ENCODE measurements at regions not wholly inside any gene's neighbourhood (a gene's known extent, or its start where the extent isn't known, plus 50 kb on each side); places are given as distances from the start of the nearest gene placed in this dataset.

GRCh38 chr7:46054272-46054671, 133.2 kb upstream of the IGFBP3 start:
- no TSS peak for BruUV-seq (replicated peaks)
- no peaks in the 10 kb centered on the region for H3K36me3 ChIP-seq (ENCODE audit: control insufficient read depth in 1 of 2, insufficient read depth in 2 of 2, low read length in 2 of 2)
- H4K20me1 ChIP-seq (ENCODE audit: insufficient read depth): no peaks in the 10 kb centered on the region
- no peak overlapping the region for H3K27ac ChIP-seq (ENCODE audit: low read depth, low read length)
- intact Hi-C loops (cut with micrococcal nuclease): no loop called here
- no peak for DNase-seq (ENCODE audit: low read depth, low spot score)
- H3K9ac ChIP-seq (ENCODE audit: low read length): no peak overlapping the region
- ChIA-PET CTCF (no interaction called here), POLR2A (no interaction called here), RAD21 (ENCODE audit: low non-redundant PET in 1 of 2, low total read pairs in 2 of 2, uncharacterized antibody in 2 of 2, unreplicated experiment in 2 of 2) (no interaction called here)
- H3K4me1 ChIP-seq (ENCODE audit: control insufficient read depth in 1 of 2, insufficient read depth in 2 of 2, low read length in 2 of 2): no peaks in the 10 kb centered on the region
- no peak for TF ChIP-seq POLR2A (IDR thresholded peaks at IDR 0.05; ENCODE audit: borderline replicate concordance, extremely low read depth, insufficient read depth, insufficient read length)
- no peak for TF ChIP-seq EZH2phosphoT487 (IDR thresholded peaks at IDR 0.05; ENCODE audit: borderline replicate concordance)
- no peak for TF ChIP-seq EGR1 (IDR thresholded peaks at IDR 0.05; ENCODE audit: low read depth)
- no peak for TF ChIP-seq CEBPB (IDR thresholded peaks at IDR 0.05; ENCODE audit: low read depth)
- no peak for TF ChIP-seq ELF1 (IDR thresholded peaks at IDR 0.05; ENCODE audit: borderline replicate concordance, low read depth)
- no peak for TF ChIP-seq ZFX (IDR thresholded peaks at IDR 0.05)
- no peak for TF ChIP-seq SIN3A (IDR thresholded peaks at IDR 0.05; ENCODE audit: low read depth)
- no peak for TF ChIP-seq TCF7L2 (IDR thresholded peaks at IDR 0.05; ENCODE audit: borderline replicate concordance, extremely low read depth, insufficient read depth, insufficient read length)
- no peak for TF ChIP-seq FOSL1 (IDR thresholded peaks at IDR 0.05; ENCODE audit: low read depth)
- no peak for TF ChIP-seq RAD21 (IDR thresholded peaks at IDR 0.05; ENCODE audit: low read depth)
- no peak for TF ChIP-seq EZH2 (IDR thresholded peaks at IDR 0.05)
- no peak for TF ChIP-seq ZBTB33 (IDR thresholded peaks at IDR 0.05; ENCODE audit: extremely low read depth, insufficient replicate concordance, low read length)
- no peak for TF ChIP-seq ATF3 (IDR thresholded peaks at IDR 0.05)
- TF ChIP-seq, protein P1, sequence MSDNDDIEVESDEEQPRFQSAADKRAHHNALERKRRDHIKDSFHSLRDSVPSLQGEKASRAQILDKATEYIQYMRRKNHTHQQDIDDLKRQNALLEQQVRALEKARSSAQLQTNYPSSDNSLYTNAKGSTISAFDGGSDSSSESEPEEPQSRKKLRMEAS (IDR thresholded peaks at IDR 0.05): no peak
- no peak for TF ChIP-seq SP1 (IDR thresholded peaks at IDR 0.05; ENCODE audit: low read depth)
- TF ChIP-seq, protein P2, sequence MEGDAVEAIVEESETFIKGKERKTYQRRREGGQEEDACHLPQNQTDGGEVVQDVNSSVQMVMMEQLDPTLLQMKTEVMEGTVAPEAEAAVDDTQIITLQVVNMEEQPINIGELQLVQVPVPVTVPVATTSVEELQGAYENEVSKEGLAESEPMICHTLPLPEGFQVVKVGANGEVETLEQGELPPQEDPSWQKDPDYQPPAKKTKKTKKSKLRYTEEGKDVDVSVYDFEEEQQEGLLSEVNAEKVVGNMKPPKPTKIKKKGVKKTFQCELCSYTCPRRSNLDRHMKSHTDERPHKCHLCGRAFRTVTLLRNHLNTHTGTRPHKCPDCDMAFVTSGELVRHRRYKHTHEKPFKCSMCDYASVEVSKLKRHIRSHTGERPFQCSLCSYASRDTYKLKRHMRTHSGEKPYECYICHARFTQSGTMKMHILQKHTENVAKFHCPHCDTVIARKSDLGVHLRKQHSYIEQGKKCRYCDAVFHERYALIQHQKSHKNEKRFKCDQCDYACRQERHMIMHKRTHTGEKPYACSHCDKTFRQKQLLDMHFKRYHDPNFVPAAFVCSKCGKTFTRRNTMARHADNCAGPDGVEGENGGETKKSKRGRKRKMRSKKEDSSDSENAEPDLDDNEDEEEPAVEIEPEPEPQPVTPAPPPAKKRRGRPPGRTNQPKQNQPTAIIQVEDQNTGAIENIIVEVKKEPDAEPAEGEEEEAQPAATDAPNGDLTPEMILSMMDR (IDR thresholded peaks at IDR 0.05 in 2 of 3, conservative IDR thresholded peaks at IDR 0.05 in 1 of 3; ENCODE audit: borderline replicate concordance in 1 of 3, insufficient read depth in 1 of 3, low read depth in 2 of 3, low read length in 2 of 3): no peak
- no peak for TF ChIP-seq JUND (IDR thresholded peaks at IDR 0.05)
- no peak for TF ChIP-seq POLR2AphosphoS5 (IDR thresholded peaks at IDR 0.05; ENCODE audit: low read depth, low read length)
- TF ChIP-seq ZNF274 (IDR thresholded peaks at IDR 0.05; ENCODE audit: low read depth, low read length): no peak
- TF ChIP-seq, protein P3, sequence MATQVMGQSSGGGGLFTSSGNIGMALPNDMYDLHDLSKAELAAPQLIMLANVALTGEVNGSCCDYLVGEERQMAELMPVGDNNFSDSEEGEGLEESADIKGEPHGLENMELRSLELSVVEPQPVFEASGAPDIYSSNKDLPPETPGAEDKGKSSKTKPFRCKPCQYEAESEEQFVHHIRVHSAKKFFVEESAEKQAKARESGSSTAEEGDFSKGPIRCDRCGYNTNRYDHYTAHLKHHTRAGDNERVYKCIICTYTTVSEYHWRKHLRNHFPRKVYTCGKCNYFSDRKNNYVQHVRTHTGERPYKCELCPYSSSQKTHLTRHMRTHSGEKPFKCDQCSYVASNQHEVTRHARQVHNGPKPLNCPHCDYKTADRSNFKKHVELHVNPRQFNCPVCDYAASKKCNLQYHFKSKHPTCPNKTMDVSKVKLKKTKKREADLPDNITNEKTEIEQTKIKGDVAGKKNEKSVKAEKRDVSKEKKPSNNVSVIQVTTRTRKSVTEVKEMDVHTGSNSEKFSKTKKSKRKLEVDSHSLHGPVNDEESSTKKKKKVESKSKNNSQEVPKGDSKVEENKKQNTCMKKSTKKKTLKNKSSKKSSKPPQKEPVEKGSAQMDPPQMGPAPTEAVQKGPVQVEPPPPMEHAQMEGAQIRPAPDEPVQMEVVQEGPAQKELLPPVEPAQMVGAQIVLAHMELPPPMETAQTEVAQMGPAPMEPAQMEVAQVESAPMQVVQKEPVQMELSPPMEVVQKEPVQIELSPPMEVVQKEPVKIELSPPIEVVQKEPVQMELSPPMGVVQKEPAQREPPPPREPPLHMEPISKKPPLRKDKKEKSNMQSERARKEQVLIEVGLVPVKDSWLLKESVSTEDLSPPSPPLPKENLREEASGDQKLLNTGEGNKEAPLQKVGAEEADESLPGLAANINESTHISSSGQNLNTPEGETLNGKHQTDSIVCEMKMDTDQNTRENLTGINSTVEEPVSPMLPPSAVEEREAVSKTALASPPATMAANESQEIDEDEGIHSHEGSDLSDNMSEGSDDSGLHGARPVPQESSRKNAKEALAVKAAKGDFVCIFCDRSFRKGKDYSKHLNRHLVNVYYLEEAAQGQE (IDR thresholded peaks at IDR 0.05; ENCODE audit: low read depth): no peak
- H2AFZ ChIP-seq (ENCODE audit: low read depth, low read length, poor library complexity, severe bottlenecking): no peak overlapping the region
- no peak overlapping the region for H3K4me3 ChIP-seq (replicated peaks in 1 of 2; ENCODE audit: low read depth in 1 of 2, low read length in 2 of 2)
- no peaks in the 10 kb centered on the region for H3K9me3 ChIP-seq (ENCODE audit: control insufficient read depth in 1 of 2, insufficient read depth in 1 of 2, low read depth in 1 of 2, low read length in 2 of 2)
- H3K79me2 ChIP-seq (ENCODE audit: insufficient read depth, low read length): no peaks in the 10 kb centered on the region
- no peaks in the 10 kb centered on the region for H3K27me3 ChIP-seq (ENCODE audit: insufficient read depth, low read length)
- no peak for ATAC-seq
- no peaks in the 10 kb centered on the region for H3K9me2 ChIP-seq (ENCODE audit: insufficient read depth)
- no peak overlapping the region for H3K4me2 ChIP-seq (ENCODE audit: low read length)
